ENCODE measurements at regions not wholly inside any gene's neighbourhood (a gene's known extent, or its start where the extent isn't known, plus 50 kb on each side); places are given as distances from the start of the nearest gene placed in this dataset.

- TF ChIP-seq GFI1 (CRISPR knock-in tag; IDR thresholded peaks at IDR 0.05; ENCODE audit: borderline replicate concordance) = no peak
- TF ChIP-seq NFATC3 (CRISPR knock-in tag; IDR thresholded peaks at IDR 0.05) = no peak
- TF ChIP-seq SOX6 (IDR thresholded peaks at IDR 0.05) = no peak
- TF ChIP-seq SOX6 (CRISPR knock-in tag; IDR thresholded peaks at IDR 0.05) = no peak
These were observed 591.2 kb downstream of the VRK1 start (continued) for GRCh38 chr14:97388408-97388807.

GRCh38 chr14:97390096-97390724 lies 593.0 kb downstream of the VRK1 start:
- ATAC-seq = no peak
- Histone ChIP-seq H3K4me2 (ENCODE audit: low read depth, low read length) (no peak overlapping the region), H3K79me2 (ENCODE audit: insufficient read depth, low read length) (no peaks in the 10 kb centered on the region), H3K9ac (ENCODE audit: insufficient read depth, low read depth, low read length) (no peak overlapping the region), H3K4me3 (replicated peaks in 1 of 3; ENCODE audit: insufficient read depth in 1 of 3, low read depth in 2 of 3, low read length in 3 of 3) (no peak overlapping the region), H4K20me1 (ENCODE audit: insufficient read depth, low read length) (no peaks in the 10 kb centered on the region), H3K9me3 (ENCODE audit: low read length) (peaks cover 19% of the 10 kb centered on the region; the same call in 1 of the 2 replicates), H3K27ac (ENCODE audit: extremely low read length, insufficient read depth, low read length) (no peak overlapping the region), H2AFZ (ENCODE audit: low read length) (no peak overlapping the region), H3K36me3 (replicated peaks in 1 of 2; ENCODE audit: control insufficient read depth in 1 of 2, insufficient read depth in 2 of 2, low read length in 2 of 2) (no peaks in the 10 kb centered on the region), H3K27me3 (ENCODE audit: control insufficient read depth in 1 of 2, insufficient read depth in 2 of 2, low read length in 2 of 2) (no peaks in the 10 kb centered on the region; a peak in 1 of 5 replicates), H3K4me1 (ENCODE audit: insufficient read depth, low read length) (no peaks in the 10 kb centered on the region)
- no peak for FAIRE-seq
- intact Hi-C loops (cut with micrococcal nuclease; ENCODE audit: unreplicated experiment) = no loop called here
- no peak for DNase-seq (ENCODE audit: low spot score)
- BruUV-seq (replicated peaks) = no TSS peak
- POLR2A ChIA-PET = no interaction called here
- in situ Hi-C loops (cut with HindIII; ENCODE audit: extremely low pct_ligation_motif_present, low pct_unique_long_range_greater_than_20kb) = no loop called here
- CTCF ChIA-PET (ENCODE audit: low intra/inter-chr PET ratio, low total read pairs) = no interaction called here
- 75% methylated on average over 4 of the region's 4 CpGs for WGBS (ENCODE audit: low lambda C conversion rate)
- TF ChIP-seq JUNB (CRISPR knock-in tag; IDR thresholded peaks at IDR 0.05; ENCODE audit: borderline replicate concordance) (no peak), JARID2 (CRISPR knock-in tag; IDR thresholded peaks at IDR 0.05; ENCODE audit: insufficient replicate concordance) (no peak), SP5 (CRISPR knock-in tag; IDR thresholded peaks at IDR 0.05; ENCODE audit: borderline replicate concordance, low read depth) (no peak), ZNF619 (CRISPR knock-in tag; IDR thresholded peaks at IDR 0.05) (no peak), HNRNPLL (IDR thresholded peaks at IDR 0.05; ENCODE audit: low read depth, low read length, poor library complexity, severe bottlenecking) (no peak), DNMT3B (CRISPR knock-in tag; conservative IDR thresholded peaks at IDR 0.05) (no peak), KLF15 (CRISPR knock-in tag; IDR thresholded peaks at IDR 0.05; ENCODE audit: borderline replicate concordance) (no peak), CREB1 (IDR thresholded peaks at IDR 0.05) (no peak), CREB1 (CRISPR knock-in tag; IDR thresholded peaks at IDR 0.05) (no peak), ZNF18 (CRISPR knock-in tag; IDR thresholded peaks at IDR 0.05; ENCODE audit: insufficient replicate concordance) (no peak)
- TF ChIP-seq, protein P1, sequence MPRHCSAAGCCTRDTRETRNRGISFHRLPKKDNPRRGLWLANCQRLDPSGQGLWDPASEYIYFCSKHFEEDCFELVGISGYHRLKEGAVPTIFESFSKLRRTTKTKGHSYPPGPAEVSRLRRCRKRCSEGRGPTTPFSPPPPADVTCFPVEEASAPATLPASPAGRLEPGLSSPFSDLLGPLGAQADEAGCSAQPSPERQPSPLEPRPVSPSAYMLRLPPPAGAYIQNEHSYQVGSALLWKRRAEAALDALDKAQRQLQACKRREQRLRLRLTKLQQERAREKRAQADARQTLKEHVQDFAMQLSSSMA (CRISPR knock-in tag; IDR thresholded peaks at IDR 0.05) = no peak
- TF ChIP-seq, protein P2, sequence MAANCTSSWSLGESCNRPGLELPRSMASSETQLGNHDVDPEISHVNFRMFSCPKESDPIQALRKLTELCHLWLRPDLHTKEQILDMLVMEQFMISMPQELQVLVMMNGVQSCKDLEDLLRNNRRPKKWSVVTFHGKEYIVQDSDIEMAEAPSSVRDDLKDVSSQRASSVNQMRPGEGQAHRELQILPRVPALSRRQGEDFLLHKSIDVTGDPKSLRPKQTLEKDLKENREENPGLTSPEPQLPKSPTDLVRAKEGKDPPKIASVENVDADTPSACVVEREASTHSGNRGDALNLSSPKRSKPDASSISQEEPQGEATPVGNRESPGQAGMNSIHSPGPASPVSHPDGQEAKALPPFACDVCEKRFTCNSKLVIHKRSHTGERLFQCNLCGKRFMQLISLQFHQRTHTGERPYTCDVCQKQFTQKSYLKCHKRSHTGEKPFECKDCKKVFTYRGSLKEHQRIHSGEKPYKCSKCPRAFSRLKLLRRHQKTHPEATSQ (CRISPR knock-in tag; IDR thresholded peaks at IDR 0.05; ENCODE audit: borderline replicate concordance) = no peak

Measured in HepG2 (cell line).